ENCODE measurements at regions not wholly inside any gene's neighbourhood (a gene's known extent, or its start where the extent isn't known, plus 50 kb on each side); places are given as distances from the start of the nearest gene placed in this dataset.

GRCh38 chr6:80456724-80457438 lies 350.4 kb downstream of the BCKDHB start:
- no peak for TF ChIP-seq CTCF (conservative IDR thresholded peaks at IDR 0.05)
- TF ChIP-seq ZFX (IDR thresholded peaks at IDR 0.05), result no peak
